HG03095 (cell line): ENCODE measurements at regions not wholly inside any gene's neighbourhood (a gene's known extent, or its start where the extent isn't known, plus 50 kb on each side); places are given as distances from the start of the nearest gene placed in this dataset.

Experiments
- ATAC-seq: cut with Tn5 transposase; IDR thresholded peaks from one replicate; pipeline ENCODE4 v1.9.1; 2021; ENCODE audit warnings: moderate library complexity; ENCODE audit not compliant: unreplicated experiment

DNA sequence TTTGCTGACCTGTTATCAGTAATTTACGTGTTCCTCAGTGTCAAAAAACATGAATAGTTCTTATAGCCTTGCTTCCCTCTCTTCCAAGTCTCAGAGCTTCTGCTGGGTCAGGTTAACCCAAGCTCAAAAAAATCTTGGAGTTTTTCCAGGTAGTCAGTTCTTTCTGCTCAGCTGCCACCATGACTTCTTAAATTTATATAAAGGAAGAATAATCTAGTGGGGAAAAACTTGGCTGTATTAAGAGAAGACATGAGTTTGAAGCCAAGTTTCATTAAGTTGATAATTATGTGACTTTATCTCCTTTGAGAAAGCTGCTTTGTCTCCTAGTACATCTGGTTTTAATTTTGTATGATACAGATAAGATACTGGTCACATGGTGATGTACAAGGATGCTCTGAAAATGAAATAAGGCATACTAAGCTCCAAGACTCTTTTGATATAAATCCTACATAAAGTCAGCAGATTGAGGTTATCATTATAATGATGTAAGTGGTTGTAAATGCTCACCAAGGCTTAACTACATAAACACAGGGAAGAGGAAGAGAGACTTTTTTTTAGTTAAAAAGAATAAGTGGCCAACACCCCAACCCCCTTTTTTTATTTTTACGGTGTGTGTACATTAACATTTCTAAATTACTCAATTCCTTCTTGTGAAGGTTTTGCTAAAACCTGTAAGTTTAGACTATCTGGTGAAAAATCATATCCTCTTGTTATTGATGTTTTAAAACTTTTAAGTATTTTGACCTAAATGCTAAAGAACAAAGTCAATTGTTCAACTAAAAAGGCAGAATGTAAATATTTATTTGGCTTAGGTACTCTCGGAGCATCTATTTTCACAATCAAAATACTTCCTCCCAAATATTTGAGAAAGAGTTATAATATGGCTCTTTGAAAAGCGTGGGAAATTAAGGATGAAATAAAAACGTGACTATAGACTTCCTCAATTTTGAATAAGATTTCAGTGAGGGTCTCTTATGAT, 84.1 kb upstream of the SLC38A2 start:
- ATAC-seq: no peak

DNA sequence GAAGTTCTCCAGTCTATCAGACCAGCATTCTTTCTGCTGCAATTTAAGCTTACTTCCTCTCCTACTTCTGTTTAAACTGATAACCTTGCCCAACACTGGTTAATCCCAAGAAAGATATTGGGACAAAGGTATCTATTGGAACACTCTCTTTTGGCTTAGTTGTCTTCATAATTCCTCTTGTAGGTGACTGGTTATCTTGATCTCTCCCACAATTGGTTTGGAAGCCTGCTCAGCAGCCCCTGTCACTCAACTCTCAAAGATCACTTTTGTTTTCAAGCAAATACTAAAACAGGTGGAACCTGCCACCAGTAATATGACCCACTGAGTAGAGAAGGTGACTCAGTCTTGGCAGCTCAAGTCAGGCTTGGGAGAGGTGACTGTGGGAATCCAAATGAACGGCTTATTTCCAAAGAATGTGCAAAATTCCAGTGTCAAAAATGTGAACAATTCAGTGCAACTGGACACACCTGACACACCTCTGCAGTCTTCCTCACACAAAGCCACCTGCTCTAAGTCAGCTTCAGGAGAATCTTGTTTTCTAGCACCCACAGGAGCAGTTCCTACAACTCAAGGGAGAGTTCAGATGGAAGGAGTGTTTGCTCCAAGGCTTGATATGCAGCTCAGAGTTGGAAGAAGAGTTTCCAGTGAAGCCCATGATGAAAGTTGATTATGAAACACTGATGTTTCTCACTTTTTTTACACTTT, 83.2 kb upstream of the SLC38A2 start:
- ATAC-seq: no peak

DNA sequence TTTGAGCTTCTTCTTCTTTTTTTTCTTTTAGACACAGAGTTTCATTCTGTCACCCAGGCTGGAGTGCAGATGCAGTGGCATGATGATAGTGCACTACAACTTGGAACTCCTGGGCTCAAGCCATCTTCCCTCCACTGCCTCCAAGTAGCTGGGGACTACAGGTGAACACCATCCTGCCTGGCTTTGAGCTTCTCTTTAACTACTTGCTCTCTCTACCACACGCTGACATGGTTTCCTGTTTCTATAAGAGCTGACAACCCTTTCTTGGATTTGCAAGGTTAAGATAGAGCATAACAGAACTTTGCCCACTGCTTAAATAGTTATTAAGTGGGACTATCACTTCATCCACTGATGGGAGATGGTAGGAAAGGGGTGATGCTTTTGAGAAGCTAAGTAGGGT, 82.4 kb upstream of the SLC38A2 start:
- ATAC-seq: no peak

DNA sequence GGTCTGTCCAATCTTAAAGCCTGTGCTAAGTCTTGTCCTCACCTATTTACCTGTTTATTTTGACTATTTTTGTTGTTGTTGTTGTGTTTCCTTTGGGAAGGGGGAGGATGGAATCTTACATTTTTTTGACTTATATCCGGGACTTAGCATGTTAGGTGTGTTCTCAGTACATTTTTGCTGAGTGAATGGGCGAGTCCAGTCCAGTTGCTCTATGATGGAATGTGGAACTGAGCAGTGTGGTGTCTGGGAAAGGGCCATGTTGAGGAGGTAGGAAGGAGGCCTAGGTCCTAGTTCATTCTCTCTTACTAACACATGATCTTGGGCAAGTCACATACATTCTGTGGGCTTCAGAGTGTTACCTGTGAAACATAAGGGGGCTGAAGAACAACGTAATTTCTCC, 80.9 kb upstream of the SLC38A2 start:
- no peak for ATAC-seq

DNA sequence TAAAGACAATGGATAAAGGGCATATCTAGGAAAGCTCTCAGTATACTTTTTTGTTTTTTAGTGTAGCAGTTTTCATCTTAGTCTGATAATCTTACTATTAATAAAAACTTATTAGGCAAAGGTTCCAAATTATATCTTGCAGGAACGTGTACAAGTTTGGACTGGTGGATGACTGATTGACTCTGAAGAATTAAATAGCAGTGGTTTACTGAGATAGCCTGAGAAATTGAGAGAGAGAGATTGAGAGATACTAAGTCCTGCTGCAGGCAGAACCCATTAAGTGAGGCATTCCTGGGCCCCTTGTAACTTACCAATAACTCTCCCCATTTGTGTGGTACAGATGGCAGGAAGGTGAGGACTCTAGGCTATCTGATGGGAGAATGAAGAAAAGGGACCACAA, 80.2 kb upstream of the SLC38A2 start:
- ATAC-seq: no peak

DNA sequence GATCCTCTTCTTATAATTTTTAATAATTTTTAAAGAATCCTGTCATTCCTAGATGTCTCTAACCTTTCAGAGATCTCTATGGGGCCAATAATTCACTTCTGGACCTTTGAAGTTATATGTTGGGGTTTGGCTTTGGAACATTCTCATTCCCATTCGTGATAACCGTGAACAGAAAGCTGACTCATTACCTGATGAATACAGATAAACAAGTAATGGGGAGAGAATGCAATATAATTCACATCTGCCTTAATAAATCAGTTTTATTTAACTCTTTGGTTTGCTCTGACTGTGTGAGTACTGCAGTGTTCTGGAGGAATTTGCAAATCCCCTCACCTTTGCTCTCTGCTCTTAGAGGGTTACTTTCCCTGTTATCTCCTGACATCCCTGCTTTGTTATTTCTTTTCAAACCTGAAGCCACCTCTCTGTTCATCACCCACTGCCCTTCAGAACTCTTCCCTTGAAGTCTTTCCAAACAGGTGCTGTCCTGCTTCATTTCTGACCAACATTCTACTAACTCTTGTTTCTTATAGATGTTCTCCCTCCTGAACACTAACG, 79.6 kb upstream of the SLC38A2 start:
- no peak for ATAC-seq

DNA sequence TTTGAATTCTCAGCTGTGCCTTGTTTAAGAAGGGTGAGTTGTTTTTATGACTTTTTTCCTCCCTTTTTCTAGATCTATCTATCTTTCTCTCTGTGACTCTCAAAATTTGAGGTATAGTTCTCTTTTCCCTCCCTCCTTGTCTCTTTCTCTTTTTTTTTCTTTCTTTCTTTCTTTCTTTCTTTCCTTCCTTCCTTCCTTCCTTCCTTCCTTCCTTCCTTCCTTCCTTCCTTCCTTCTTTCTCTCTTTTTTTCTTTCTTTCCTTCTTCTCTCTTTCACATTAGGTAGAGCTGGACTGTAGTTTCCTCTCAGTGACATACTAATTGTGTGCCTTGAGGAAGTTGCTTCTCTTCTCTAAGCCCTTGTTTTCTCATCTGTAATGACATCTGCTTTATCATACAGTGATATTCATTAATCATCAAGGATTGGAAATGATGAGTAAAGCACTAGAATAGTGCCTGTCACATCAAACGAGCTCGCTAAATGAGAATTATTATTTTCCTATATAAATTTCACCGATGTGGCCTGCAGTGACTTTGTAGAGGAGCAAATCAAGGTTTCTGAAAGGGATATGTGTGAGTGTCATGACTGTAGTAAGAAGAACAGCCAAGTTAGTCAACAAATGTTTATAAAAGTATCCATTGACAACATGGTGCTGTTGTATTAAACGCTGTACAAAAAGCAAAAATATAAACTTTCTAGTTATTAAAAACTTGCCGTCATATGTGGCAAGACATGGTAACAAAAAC, 78.9 kb upstream of the SLC38A2 start:
- no peak for ATAC-seq

DNA sequence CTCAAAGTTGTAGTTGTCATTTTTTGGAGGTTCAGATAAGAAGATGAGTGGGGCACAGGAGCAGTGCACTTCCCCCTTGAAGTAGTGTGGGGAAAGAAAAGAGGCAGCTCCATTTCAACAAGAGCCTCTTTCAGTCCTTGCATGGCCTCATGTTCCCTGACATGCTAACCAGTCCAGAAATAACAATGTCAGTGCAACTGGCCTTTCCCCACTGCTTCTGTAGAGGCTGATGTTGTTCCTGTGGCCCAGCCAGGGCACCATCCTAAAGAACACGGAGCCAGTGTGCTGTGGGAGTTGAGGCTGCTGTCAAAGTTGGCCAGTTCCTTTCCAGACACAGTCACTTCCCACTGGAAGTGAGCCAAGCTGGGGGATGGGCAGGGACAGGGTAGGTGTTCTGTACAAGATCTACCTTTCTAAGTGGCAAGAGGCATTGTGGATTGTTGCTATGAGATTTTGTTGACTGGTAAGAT, 77.7 kb upstream of the SLC38A2 start:
- ATAC-seq: no peak

DNA sequence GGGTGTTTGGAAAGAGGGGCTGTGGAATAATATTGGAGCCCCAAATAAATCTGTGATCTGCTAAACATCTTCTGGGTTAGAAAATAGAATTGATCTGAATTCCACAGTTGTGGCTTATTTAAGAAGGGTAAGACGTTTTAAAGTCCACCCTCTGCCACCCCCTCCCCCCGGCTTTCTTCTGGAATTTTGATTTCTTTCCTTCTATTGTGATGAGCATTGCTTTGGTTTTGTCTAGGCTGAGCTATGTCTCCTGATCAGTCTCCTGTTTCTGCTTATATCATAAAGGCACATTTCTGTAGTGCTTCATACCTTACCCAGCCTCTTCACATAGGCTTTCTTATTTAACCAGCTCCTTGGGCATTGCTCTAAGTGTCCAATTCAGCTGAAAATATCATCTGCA, 77.3 kb upstream of the SLC38A2 start:
- no peak for ATAC-seq

DNA sequence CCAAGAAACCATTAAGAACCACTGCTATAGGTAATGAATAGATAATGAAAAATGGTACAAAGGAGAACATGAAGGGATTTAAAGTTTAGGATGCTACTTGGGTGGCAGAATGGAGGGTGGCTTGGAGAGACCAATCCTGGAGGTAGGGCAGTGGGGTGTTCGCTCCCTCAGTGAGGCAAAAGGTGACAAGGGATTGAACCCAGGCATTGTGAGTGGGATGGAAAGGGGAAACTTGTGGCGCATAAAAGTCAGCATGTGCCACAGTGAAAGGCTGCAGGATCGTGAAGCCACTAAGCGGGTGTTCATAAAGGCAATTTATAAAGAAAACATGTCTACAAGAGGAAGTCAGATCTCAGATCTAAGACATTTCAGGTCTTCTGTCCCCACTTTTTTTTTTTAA, 76.7 kb upstream of the SLC38A2 start:
- no peak for ATAC-seq

DNA sequence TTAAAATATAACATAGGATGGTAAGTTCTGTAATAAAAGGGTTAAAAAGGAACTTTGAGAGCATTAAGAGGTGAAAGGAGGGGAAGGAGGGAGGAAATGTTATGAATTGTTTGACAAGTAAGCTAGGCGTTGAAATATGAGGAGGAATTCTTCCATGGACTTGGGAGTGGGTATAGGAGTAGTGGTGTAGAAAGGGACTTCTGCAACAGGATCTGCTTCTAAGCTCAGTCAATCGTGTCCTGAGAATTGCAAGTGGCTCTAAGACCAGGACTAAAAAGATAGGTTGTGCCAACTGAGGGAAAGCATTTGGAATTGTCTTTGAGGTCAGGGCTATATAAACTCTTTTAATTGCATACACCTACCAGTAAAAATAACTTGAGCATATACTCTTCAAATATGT, 74.1 kb upstream of the SLC38A2 start:
- ATAC-seq: no peak

DNA sequence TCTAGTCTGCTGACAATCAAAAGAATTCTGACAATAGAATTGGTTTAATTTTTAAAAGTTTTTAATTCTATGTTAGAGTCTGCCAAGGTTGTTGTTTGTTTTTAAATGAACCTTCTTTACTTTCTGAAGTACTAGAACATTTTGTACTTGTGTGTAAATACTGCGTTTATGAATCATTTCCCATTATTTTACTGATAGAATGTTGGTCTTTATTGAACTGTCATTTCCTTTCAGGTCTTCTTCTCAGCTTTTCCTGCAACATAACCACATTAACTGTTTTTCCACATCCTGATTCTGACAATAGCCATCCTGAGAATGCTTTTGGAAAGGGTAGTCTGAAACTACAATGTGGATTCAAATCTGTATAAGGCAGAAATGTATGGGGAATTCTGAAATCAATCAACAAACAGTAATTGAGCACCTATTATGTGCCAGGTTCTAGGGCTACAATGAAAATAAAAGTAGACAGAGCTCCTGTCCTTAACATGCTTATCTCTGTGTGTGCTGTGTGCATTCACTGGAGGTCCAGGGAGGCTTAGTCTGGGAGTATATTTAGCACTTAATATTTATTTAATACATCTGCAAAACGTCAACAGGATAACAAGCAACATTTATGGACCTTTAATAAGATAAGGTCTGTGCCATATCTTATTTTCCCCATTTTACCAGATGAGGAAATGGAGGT, 73.1 kb upstream of the SLC38A2 start:
- ATAC-seq: no peak

DNA sequence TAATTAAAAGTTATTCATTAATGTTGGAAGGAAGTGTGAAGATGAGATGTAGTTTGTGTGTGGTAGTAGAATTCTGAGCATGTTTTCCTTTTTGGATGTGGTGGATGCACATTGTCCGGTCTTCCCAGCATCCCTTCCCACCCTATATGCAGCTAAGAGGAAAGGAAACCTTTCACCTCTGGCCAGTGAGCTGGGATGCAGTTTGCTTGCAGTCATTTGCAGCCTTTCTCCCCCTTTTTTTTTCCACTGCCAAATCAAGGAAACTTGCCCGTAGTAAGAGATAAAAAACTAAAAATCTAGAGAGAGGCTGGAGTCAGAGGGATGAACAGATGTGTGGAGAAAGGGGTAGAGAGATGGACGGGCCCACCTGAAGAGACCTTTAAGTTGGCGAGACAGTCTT, 72.5 kb upstream of the SLC38A2 start:
- no peak for ATAC-seq

DNA sequence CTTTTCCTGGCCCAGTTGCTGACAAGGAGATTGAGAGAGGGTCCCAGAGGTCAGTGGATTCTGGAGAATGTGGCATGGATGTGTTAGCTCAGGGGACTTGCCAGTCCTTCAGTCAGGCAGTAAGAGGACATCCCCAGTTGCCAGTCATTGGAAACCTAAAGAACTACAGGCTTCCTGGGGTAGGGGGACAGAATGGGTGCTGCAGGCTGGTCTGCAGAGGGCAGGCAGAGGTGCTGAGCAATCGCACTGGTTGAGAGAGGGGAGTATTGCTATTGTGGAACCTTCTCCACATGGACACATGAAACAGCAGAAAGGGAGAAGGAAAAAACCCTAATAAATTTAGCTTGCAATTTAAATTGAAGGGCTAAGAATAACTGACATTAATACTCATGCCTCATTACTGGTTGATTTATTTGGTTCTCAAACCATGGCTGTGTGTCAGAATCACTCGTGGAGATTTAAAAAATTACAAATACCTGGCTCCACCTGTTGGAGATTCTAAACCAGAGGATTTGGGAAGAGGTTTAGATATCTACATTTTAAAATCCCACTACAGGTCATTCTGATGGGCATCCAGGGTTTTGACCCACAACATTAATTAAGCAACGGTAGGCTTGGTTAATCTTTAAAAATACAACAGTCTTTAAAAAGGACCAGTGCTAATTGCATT, 71.2 kb upstream of the SLC38A2 start:
- no peak for ATAC-seq

DNA sequence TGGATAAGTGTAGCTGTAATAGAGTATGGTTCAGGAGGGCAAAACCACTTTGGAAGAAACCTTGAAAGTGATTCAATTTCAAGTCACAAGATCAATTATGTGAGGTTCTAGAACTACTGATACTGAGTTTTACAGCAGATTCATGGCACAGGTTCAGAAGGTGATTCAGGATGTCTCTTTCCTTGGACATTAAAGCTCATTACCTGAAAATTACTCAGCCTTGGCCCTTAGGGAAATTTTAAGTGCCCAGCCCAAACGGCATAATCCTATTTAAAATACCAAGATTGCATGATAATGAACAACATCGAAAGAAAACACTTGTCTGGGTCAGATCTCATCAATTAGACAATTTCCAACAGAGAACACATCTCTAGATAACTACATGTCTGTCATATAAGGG, 70.2 kb upstream of the SLC38A2 start:
- ATAC-seq: no peak

DNA sequence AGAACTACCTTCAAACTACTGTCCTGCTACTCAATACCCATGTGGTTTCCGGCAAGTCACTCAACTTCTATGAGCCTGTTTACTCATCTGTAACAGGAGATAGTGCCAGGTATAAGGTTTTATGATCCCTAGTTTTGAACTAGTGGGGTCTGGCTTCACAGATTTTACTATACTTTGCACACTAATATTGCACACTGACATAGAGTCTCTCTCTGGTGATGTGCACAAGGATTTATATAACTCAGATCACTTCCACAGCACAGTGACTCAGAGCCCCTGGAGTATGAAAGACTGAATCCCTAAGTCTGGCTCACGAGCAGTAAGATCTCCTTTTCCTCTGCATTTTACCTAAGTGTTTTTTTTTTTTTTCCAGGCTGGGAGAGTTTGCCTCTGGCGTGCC, 69.7 kb upstream of the SLC38A2 start:
- ATAC-seq: no peak

DNA sequence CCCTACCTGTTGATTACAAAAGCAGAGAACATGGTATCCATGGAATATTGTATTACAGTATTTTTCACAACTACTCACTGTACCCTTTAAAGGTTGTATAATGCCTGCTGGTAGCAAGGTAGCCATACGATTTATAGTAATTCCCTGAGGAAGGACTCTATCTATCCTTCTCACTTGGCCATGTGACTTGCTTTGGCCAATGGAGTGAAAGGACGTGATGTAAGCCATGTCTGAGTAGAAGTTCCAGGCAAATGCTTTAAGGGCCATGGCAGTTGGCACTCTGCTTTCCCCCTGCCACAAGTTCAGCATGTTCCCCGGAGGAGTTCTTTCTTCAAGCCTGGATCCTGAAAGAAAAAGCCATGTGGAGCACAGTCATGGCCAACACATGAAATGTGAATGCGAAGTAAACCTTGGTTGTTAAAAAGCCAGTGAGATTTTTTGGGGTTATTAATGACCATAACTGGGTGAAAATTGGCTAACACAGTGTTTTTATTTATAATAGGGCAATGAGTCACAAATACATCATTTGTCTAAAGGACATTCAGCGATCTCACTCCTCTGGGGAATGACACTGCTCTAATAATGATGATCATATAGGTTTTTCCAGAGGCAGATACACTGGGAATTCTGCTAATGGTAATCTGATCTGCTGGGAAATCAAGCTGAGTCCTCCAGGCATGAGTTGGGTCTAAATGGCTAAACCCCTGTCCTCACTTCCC, 67.4 kb upstream of the SLC38A2 start:
- no peak for ATAC-seq

DNA sequence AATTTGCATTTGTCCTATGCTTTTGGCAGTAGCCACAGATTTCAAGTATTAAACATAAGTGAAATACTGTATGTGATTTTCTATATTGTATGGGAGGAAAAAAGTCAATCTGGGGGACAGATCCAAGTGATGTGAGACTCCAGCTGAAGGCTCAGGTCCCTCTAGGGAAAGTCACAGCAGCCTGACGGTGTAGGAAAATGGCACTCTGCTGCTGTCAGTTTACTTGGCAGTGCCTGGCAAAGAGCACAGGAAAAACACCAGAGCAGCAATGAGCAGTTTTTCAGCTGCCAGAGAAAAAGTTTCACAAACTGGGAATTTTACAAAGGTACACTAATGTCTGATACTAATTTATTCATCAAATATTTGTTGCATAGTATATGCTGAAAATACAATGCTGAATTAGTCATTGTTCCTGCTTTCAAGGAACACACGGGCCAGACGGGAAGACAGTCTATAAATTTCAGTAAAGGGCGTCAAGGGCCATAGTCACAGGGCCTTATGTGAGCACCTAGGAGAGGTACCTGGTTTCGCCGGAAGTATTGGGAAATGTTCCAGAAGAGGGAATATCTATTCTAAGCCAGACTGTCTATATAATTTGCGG, 66.2 kb upstream of the SLC38A2 start:
- no peak for ATAC-seq

DNA sequence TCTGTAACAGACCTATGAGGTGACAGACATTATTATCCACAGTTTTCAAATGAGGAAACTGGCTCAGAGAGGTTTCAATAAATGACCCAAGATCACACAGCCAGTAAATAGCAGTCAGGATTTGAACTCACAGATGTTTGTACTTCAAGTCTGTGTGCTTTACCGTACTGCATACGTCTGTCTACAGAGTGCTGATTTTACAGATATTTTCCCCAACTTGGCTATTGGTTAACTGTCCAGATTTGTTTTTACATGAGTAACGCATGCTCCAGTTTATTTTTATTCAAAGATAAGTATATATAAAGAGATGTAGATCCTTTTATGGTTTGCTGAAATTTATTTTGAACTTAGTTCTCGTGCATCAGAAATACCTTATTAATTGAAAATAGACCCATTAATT, 65.7 kb upstream of the SLC38A2 start:
- no peak for ATAC-seq
